LNCAP (cell line): ENCODE measurements at regions not wholly inside any gene's neighbourhood (a gene's known extent, or its start where the extent isn't known, plus 50 kb on each side); places are given as distances from the start of the nearest gene placed in this dataset.

ENCODE experiments used
- TF ChIP-seq, protein P1 (sequence below): fragments of 450-650 bp; IDR thresholded peaks from 2 replicates; pipeline ENCODE4 v1.5.1; 2017; ENCODE audit warnings: mild to moderate bottlenecking

DNA sequence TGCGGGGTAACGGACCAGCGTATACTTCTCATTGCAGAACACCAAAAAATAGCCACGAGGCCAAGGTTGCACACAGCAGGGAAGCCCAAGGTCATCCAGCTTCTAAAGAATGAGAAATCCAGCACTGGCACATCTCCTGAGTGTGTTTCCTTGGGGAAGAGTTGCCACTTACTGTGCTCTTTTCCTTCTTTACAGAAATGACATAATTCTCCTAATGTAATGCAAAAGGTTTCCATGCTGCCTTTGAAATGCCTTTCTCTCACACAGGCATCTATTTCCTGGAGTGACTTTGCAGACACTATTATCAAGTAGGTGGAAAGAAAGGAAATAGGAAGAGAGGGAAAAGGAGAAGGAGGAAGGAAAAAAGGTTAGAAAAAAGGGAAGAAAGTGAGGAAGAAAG lies 862.1 kb upstream of the CELF4 start:
- TF ChIP-seq, protein P1, sequence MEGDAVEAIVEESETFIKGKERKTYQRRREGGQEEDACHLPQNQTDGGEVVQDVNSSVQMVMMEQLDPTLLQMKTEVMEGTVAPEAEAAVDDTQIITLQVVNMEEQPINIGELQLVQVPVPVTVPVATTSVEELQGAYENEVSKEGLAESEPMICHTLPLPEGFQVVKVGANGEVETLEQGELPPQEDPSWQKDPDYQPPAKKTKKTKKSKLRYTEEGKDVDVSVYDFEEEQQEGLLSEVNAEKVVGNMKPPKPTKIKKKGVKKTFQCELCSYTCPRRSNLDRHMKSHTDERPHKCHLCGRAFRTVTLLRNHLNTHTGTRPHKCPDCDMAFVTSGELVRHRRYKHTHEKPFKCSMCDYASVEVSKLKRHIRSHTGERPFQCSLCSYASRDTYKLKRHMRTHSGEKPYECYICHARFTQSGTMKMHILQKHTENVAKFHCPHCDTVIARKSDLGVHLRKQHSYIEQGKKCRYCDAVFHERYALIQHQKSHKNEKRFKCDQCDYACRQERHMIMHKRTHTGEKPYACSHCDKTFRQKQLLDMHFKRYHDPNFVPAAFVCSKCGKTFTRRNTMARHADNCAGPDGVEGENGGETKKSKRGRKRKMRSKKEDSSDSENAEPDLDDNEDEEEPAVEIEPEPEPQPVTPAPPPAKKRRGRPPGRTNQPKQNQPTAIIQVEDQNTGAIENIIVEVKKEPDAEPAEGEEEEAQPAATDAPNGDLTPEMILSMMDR: no peak

DNA sequence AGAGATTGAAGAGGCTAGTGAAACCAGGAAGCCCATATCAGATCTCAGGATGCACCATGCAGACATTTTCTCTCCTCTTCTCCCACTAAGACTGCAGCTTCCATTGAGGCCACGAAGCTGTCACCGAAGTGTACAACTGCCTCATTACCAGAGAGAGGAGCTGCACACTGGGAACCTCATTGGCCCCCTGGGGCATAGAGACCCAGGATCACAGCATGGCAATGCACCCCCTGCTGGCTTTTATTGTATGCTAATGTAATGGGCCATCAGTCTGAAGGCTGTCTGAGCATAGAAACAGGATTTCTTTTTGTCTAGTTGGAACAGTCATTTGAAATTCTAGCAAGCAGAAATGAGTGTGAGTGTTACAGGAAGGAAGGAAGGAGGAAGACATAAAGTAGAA lies 861.6 kb upstream of the CELF4 start:
- TF ChIP-seq, protein P1: no peak

DNA sequence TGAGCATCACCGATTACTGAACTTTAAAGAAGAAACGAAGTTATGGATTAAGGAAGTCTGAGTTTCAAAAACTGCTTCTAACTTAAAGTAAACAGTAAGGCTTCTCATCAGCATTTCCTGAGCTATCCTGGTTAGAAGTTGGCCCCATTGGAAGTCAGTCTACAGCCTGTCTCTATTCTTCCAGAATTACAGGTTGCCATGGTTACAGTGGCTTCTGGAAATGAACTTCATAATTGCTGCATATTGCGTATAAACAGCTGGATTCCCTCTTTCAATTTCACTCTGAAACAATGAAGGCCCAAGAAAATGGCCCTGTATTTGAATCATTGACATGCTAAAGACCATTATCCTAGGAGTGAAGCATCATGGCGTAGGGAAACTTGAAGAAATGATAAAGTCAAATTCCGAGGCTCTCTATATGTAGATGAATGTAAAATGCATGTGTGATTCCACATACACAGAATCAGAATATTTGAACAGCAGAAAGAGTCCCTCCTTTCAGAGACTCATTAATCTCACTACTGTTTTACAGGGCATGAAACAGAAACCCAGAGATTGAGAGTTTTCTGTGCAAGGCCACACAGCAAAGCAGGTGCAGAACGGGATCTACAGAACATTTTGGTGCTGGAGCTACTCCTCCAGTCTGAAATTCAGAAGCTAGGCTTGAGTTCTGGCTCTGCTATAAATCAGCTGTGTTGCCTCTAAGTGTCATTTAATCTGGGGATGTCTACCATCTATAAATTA lies 856.4 kb upstream of the CELF4 start:
- TF ChIP-seq, protein P1: no peak

DNA sequence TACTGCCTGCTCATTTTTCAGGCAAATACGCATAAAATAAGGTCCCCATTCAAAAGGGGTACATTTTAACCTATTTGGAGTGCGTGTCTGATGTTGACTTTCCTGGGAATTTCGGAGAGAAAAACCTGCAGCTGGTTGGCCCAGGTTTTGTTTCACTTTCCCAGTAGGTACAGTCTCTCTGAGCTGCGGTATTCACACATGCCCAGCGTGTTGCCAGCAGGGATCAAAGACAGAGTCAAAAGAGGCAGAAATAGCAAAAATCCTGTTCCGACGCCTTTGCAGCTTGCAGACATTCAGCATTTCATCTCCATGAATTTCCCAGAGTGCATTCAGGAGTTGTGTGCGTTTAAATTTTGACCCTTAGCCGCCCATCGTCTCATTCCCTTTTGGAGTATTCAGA lies 855.4 kb upstream of the CELF4 start:
- TF ChIP-seq, protein P1: no peak

DNA sequence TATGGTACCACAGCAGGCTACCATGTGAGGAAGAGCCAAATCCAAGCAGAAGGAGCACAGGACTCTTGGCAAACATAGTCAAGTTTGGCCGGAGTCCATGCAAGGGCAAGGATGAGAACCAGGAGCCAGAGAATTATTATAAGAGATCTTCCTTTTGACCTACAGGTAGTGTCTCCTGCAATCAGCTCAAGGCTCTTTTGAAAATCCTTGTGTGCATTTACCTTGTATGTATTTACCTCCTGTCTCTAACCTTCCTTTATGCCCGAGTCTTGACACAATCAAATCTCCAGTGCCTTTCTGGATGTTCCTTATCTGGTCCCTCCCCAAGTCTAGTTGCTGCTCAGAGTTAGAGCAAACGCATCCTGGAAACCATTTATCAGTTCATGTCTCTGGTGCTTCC lies 855.0 kb upstream of the CELF4 start:
- TF ChIP-seq, protein P1: no peak

DNA sequence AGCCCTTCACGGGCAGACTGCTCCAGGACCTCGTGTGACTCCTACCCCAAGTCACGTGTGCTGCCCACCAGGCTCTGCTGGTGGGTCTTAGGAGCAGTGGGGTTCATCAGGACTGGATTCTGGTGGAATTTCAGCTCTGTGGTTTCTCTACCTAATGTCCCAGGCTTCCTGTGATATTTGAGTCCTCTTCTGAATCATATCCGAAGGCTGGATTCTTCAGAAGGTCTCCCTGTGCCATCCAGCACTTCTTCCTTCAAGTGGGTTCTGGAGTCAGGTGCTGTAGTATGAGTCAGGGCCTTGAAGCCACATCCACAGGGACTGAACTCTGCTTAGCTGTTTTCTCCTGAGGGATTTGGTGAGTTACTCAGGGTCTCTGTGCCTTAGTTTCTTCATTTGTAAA lies 850.2 kb upstream of the CELF4 start:
- TF ChIP-seq, protein P1: no peak

DNA sequence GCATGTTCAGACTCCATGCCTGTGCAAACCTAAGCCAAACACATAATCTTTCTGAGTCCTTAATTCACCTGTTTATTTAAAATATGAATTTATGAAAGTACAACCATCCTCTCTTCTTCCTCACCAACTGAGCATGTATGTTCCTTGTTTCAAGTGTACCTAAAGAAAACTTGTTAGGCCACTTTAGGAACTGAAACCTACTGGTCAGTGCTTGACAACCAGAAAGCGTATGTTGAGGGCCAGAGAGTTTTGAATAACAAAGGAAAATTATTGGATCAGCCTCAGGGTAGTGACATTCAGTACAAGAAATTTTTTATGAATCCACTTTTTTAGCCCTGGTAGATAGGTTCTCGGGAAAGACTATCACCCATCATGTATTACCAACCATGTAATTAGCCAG lies 847.6 kb upstream of the CELF4 start:
- TF ChIP-seq, protein P1: no peak

DNA sequence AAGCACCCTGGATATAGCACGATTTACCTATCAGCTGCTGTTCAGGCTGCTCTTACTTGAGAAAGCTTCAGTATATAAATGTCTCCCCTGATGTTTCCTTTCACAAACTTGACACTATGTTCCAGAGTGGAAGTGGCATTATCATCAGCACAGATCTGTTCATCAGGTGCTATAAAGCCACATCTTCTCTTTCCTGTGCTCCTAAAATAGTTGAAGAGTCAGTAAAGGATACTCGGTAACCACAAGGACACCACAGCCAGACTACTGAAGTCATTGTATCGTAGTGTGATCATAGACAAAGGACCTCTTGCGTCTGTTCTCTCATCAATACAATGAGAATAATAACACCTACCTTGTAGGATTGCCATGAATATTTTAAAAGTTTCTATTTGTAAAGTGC lies 841.0 kb upstream of the CELF4 start:
- TF ChIP-seq, protein P1: no peak
